Smooth muscle cell of the brain vasculature (primary cell): ENCODE measurements at regions not wholly inside any gene's neighbourhood (a gene's known extent, or its start where the extent isn't known, plus 50 kb on each side); places are given as distances from the start of the nearest gene placed in this dataset.

ENCODE experiments used
- DNase-seq: peaks from one replicate; pipeline ENCODE4 v3.0.0-alpha.2; 2012; ENCODE audit warnings: low read depth, low spot score

DNA sequence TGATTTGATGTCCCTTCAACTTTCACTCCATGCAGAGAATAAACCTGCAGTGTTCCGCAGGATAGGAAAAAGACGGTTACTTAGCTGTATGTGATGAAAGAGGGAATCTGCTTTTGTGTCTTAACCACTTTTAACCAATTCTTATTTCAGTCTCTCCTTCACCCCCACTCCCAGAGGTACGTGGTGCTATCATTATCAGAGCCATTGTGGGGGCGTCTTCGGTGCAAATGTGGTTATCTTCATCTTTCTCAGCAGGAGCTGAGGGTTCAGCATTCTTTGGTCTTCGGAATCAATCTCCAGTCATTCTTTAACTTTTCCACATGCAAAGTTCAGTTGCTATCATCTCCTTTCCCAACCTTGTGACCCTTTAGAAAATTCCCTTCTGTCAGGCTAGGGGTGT is 219.9 kb upstream of the LYZL1 start:
- DNase-seq, result no peak

DNA sequence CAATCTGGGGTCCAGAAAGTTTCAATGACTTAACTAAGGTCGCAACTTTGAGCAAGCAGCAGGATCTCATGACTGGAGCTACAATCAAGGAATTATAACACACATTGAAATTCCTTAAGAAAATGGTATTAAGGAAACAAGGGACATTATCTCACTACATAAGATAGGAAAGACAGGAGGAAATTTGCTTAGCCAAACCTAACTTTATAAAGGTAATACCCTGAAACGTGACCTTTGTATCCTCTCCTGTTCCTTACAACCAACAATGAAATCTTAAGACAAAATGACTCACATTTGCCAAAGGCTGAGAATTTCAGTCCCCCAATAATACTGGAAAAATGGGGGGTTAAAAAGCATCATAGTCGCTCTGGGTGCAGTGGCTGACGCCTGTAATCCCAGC is 218.9 kb upstream of the LYZL1 start:
- no peak for DNase-seq

GRCh38 chr10:29078919-29079318 is 210.0 kb upstream of the LYZL1 start:
- no peak for DNase-seq

DNA sequence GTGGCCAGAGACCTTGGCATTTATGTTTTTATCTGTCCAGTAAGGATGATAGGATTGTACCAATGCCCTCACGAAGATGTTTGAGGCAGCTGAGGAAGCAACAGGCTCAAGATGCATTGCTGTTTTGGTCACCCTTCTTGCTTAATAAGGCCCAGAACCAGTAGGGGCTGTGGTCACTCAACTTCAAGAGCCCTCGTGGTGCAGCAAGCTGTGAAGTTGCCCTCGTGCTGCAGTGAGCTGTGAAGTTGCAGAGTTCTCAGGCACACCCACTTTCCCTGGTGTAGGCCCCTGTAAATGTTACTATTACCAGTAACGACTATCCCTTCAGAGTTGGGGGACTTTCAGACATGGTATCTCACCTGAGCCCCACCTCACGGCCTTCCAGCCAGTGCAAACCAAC is 207.6 kb upstream of the LYZL1 start:
- no peak for DNase-seq

GRCh38 chr10:29081951-29082685 is 206.8 kb upstream of the LYZL1 start:
- DNase-seq, result no peak

- peak; percentile 35 for DNase-seq
Observed at GRCh38 chr10:29083096-29083495, 205.8 kb upstream of the LYZL1 start.

DNA sequence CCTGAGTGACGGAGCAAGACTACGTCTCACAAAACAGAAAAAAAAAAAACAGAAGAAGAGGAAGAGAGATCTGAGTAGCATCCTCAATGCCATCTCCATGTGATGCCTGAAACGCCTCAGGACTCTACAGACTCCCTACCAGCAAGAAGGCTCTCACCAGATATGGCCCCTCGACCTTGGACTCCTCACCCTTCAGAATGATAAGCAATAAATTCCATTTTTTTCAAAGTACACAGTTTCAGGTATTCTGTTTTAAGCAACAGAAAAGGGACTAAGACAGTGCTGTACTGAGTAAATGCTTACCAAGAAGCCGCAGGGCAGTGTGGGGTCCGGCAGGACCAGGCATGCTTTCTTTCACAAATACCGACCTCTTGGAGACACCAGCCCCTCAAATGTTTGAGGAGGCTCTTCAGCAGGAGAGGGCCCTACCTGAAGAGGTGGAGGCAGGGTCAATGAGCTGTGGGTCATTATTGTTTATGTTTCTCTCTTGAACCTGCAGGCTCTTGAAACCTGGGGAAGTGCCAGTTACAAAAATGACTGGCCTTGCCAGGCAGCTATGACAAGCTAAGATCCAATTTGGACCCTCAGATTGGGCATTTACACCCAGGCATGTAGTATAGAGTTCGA is 204.1 kb upstream of the LYZL1 start:
- no peak for DNase-seq

- no peak for DNase-seq
Observed at GRCh38 chr10:29089091-29089490, 199.8 kb upstream of the LYZL1 start.

- no peak for DNase-seq
Observed at GRCh38 chr10:29096303-29096824, 192.5 kb upstream of the LYZL1 start.

DNA sequence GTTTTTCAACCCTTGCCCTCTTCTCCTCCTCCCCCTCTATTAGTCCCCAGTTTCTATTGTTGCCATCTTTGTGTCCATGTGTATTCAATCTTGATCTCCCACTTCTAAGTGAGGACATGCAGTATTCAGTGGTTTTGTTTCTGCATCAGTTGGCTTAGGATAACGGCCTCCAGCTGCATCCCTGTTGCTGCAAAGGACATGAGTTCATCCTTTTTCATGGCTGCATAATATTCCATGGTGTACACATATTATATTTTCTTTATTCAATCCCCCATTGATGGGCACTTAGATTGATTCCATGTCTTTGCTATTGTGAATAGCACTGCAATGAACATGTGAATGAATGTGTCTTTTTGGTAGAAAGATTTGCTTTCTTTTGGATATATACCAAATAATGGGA is 190.4 kb upstream of the LYZL1 start:
- DNase-seq, result no peak

DNA sequence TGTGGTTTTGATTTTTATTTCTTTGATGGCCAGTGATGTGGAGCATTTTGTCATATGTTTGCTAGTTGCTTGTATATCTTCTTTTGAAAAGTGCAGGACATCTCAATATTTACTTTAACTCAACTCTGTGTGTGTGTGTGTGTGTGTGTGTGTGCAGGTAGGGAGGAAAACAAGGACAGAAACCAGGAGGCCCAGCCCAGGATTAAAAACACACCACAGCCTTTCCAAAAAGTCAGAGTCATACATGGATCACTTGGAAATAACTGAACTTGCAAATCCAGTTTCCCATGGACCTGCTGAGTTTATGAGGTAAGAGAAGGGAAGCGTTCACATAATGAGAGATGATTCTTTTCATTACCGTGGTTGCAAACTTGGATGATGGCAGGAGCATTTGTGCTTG is 189.9 kb upstream of the LYZL1 start:
- DNase-seq, result no peak

- DNase-seq, result no peak
Observed at GRCh38 chr10:29099415-29099814, 189.5 kb upstream of the LYZL1 start.

DNA sequence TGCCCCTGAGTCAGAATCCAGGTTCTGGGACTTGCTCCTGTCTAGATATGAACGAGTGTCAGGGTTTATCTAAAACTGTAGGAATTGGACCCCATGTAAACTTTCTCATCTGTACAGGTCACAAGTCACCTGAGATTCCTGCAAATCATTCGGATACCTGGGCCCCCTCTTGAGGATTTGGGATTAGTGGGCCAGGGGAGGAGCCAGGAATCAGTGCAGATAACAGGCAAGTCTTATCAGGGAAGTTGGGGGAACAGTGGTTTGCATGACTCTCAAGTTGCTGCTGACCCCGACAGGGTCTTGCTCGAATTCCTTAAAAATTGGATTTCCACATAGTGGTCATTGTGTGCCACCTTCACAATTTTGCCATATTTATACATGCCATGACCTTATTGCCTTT is 188.4 kb upstream of the LYZL1 start:
- DNase-seq, result no peak

DNA sequence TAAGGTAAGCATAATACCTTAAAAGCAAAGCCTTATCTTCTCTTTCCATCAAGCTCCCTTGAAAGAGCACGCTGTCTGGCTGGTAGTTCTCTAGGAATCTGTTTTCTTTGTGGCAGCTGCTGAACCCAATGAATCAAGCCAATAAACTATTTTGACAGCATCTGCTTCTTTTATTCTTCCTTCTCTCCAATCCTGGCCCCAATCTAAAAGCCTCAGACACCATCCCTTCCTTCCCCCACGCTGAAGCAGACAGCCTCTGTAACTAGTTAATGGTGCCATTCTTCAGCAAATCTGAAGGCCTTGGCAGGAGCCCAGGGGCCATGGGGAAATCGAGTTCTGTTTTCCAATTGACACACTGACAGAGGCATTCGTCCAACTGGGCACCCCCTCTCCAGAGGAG is 186.6 kb upstream of the LYZL1 start:
- no peak for DNase-seq

DNA sequence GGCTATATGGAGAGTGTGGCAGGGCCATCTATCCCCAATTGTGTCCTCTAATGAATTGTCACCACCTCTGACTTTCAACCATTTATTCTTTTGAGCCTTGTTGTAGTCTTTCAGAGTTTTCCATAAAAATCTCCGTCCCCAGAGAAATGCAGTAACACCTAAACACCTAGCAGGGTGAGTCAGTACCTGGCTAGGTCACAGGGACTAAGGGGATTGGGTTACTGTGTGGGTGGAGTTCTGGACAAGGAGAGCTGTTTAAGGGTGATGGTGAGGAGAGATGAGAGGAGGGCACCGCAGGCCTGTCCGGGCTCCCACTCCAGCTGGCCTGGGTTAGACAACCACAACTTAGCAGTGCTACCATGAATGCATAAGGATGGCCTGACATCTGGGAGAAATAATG is 186.2 kb upstream of the LYZL1 start:
- no peak for DNase-seq

- DNase-seq, result no peak
Observed at GRCh38 chr10:29104661-29105399, 184.0 kb upstream of the LYZL1 start.

- DNase-seq, result no peak
Observed at GRCh38 chr10:29105516-29106215, 183.2 kb upstream of the LYZL1 start.

GRCh38 chr10:29106287-29106686 is 182.6 kb upstream of the LYZL1 start:
- DNase-seq, result no peak

DNA sequence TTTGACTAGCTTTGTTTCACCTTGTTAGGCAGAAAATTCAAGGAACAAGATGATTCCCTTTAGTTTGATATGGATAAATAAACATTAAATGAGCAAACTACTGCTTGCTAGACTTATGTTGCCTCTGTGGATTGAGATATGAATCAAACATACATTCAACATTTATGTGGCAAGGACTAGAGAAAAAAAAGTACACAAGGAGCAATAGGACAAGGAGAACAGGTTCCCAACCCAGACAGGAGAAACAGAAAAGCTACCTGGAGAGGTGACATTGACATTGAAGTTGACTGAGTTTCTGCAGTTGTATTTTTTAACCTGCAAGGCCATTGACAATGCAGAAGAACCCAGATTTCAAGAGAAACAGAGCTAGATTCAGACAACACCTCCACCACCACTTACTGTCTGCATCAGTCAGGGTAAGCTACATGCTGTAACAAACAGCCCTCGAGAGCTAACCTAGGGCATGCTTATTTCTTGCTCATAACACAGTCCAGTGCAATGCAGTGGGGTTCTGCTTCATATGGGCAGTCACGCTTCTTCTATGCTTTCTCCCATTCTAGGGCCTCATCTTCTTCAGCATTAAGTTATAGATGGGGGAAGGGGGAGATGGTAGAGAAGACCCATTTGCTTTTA is 180.9 kb upstream of the LYZL1 start:
- no peak for DNase-seq

DNA sequence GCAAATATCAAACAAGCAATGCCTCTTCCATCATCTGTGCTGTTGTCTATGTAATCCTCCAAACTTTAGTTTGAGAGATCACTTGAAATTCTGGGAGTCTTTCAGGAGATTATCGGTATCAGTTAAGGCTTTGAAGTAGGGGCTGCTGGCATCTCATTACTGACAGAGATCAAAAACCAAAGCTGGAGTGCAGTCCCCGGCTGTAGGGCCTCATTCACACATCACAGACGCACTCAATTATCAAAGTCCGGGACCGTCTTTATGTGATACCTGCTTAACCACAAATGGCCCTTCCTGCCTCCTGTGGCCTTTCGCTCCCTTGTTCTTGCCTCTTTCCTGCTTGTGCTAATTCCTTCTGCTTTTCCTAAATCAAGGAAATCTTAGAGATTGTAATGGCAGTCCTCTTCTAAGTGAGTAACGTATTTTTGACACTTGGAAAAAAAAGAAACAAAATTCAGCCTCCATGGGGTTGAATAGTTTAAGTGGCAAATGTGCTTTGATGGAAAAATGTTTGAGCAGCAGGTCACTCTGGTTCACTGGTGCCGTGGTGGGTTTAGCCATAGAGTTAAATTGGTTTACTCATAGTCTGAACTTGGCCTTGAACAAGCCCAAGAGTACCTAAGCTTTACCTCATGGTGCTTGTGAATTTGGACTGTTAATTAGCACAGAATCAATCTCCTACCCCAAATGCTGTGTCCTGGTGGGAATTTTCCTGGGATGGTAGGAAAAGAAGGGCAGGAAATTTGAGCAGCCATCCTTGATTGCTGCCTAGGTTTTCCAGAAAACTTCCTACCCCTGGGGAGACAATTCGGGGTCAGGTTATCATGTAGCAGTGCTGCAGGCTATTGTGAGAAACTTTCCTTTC is 178.9 kb upstream of the LYZL1 start:
- DNase-seq, result no peak
